ENCODE measurements at regions not wholly inside any gene's neighbourhood (a gene's known extent, or its start where the extent isn't known, plus 50 kb on each side); places are given as distances from the start of the nearest gene placed in this dataset.

DNA sequence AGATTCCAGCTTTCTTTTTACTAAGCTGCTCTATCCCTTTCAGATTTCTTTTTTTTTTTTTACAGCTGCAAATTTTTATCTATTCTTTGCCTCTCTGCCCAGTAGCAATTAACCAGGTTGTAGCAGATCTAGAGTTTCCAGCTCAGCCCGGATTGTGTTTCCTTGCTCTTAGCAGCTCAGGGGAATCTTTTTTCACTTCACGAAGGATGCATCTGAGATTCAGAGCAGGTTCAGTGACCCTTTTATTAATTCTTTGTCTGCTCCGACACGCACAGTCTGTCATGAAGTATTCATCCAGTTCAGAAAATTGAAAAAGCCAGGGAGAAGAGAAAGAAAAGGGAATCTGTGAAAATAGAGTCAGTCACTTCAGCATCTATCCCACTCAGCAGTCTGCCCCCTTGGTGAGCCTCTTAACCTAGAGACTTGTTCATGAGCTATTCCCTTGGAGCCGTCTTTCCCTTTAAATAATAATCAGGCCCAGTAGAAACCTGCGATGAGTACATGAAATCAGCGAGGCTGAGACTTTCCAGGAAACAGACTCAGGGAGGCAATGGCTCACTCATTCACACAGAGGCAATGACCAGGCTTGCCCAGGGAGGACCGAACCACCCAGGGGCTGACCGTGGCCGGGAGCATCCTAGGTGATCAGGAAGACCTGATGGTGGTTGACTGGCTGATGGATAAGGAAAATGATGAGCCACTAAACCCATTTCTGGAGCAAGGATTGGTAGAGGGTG is 103.4 kb upstream of the ITGA6 start:
- H2AFZ ChIP-seq (ENCODE audit: low read depth, low read length) = no peak overlapping the region
- H3K4me1 ChIP-seq (ENCODE audit: insufficient read depth, low read length) = peaks cover 16% of the 10 kb centered on the region
- H3K4me3 ChIP-seq (ENCODE audit: low read length) = no peak overlapping the region
- H3K36me3 ChIP-seq (ENCODE audit: insufficient read depth, low read length) = no peaks in the 10 kb centered on the region
- H3K9me3 ChIP-seq (ENCODE audit: low read length) = no peaks in the 10 kb centered on the region
- no peaks in the 10 kb centered on the region for H3K27me3 ChIP-seq (ENCODE audit: insufficient read depth, low read length)

GRCh38 chr2:172326211-172326509 is 101.2 kb upstream of the ITGA6 start:
- no peaks in the 10 kb centered on the region for H3K9me3 ChIP-seq (ENCODE audit: low read length)
- no peak overlapping the region for H2AFZ ChIP-seq (ENCODE audit: low read depth, low read length)
- no peak overlapping the region for H3K4me3 ChIP-seq (ENCODE audit: low read length)
- H3K36me3 ChIP-seq (ENCODE audit: insufficient read depth, low read length) = no peaks in the 10 kb centered on the region
- H3K4me1 ChIP-seq (ENCODE audit: insufficient read depth, low read length) = peaks cover 16% of the 10 kb centered on the region
- no peaks in the 10 kb centered on the region for H3K27me3 ChIP-seq (ENCODE audit: insufficient read depth, low read length)

DNA sequence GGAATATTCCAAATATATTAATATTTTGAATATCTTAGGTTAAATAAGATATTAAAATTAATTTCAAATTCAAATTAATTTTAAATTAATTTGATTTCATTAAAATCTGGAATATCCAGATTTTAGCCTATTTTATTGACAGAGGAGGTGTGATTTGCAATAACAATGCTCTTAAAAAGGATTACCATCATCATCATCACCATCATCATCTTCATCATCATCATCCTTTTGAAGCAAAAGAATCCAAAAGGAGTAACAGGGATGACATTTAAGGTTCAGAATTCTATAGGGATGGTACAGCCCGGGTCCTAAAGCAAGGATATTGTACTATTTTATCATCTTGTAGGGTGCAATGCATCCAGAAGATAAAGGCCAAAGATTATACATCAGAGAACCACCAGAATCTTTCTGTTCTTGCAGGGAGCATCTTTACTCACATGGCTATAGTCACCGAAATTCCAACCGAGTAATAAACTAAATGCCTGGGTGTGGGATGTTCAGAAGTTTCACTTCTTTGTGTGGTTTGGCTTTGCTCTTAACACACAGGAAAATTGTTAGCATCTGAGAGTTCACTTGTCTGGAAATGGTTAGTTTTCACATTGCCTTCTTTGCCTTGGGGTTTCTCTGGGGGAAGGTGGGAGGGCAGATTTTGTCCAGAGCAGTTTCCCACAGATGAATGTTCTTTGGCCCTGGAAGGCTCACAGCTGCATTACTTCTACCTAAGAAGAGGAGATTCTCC is 99.1 kb upstream of the ITGA6 start:
- no peaks in the 10 kb centered on the region for H3K36me3 ChIP-seq (ENCODE audit: insufficient read depth, low read length)
- peaks cover 18% of the 10 kb centered on the region for H3K4me1 ChIP-seq (ENCODE audit: insufficient read depth, low read length)
- H3K9me3 ChIP-seq (ENCODE audit: low read length) = no peaks in the 10 kb centered on the region
- H3K27me3 ChIP-seq (ENCODE audit: insufficient read depth, low read length) = no peaks in the 10 kb centered on the region
- H2AFZ ChIP-seq (ENCODE audit: low read depth, low read length) = no peak overlapping the region
- H3K4me3 ChIP-seq (ENCODE audit: low read length) = no peak overlapping the region

- no peak overlapping the region for H2AFZ ChIP-seq (ENCODE audit: low read depth, low read length)
- no peaks in the 10 kb centered on the region for H3K9me3 ChIP-seq (ENCODE audit: low read length)
- H3K4me3 ChIP-seq (ENCODE audit: low read length) = no peak overlapping the region
- peaks cover 10% of the 10 kb centered on the region for H3K4me1 ChIP-seq (ENCODE audit: insufficient read depth, low read length)
- no peaks in the 10 kb centered on the region for H3K27me3 ChIP-seq (ENCODE audit: insufficient read depth, low read length)
- H3K36me3 ChIP-seq (ENCODE audit: insufficient read depth, low read length) = no peaks in the 10 kb centered on the region
These were observed 98.0 kb upstream of the ITGA6 start for GRCh38 chr2:172329416-172329773.

- Histone ChIP-seq H2AFZ (ENCODE audit: low read depth, low read length) (no peak overlapping the region), H3K4me1 (ENCODE audit: insufficient read depth, low read length) (peaks cover 5% of the 10 kb centered on the region), H3K36me3 (ENCODE audit: insufficient read depth, low read length) (no peaks in the 10 kb centered on the region)
These were observed 97.4 kb upstream of the ITGA6 start for GRCh38 chr2:172329774-172330671.

GRCh38 chr2:172332507-172332906 is 94.9 kb upstream of the ITGA6 start:
- no peaks in the 10 kb centered on the region for H3K9me3 ChIP-seq (ENCODE audit: low read length)
- H3K27me3 ChIP-seq (ENCODE audit: insufficient read depth, low read length) = peaks cover 3% of the 10 kb centered on the region

More at GRCh38 chr2:172329774-172330671, 97.4 kb upstream of the ITGA6 start:
- no peak overlapping the region for H3K4me3 ChIP-seq (ENCODE audit: low read length)
- H3K9me3 ChIP-seq (ENCODE audit: low read length) = no peaks in the 10 kb centered on the region
- H3K27me3 ChIP-seq (ENCODE audit: insufficient read depth, low read length) = no peaks in the 10 kb centered on the region

DNA sequence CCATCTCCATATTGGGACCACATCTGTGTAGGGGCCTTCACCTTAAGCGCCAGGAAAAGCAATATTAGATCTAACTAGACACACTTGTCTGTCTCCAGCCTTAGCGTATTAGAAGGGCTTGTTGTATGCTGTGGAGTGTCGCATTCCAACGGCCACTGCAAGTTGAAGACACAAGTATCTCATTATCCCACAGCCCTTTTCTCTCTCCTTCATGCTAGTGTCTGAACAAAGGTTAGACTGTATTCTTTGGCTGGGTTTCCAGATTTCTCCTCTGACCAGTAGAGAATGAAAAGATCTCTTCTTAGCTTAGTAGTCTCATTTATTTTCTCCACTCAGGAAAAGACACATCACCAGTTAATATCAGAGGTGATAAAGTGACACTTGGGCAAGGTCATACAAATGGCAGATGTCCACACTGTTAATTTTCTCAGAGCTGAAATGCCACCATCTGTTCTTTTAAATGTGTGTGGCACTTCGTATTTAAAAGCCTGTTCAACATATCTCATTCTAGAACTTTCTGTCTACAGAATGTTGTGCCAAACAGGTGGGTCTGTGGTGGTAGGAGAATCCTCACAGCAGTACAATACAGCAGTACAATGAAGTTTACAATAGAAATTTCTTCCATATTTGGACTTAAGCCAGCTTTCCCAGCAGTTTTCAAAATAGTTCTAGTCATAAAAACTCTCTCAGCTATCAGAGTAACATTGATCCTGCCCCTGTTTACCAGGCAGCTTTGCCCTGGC is 94.0 kb upstream of the ITGA6 start:
- H3K4me1 ChIP-seq (ENCODE audit: insufficient read depth, low read length) = peaks cover 5% of the 10 kb centered on the region
- peaks cover 3% of the 10 kb centered on the region for H3K27me3 ChIP-seq (ENCODE audit: insufficient read depth, low read length)
- no peaks in the 10 kb centered on the region for H3K9me3 ChIP-seq (ENCODE audit: low read length)
- H3K4me3 ChIP-seq (ENCODE audit: low read length) = no peak overlapping the region
- no peaks in the 10 kb centered on the region for H3K36me3 ChIP-seq (ENCODE audit: insufficient read depth, low read length)
- no peak overlapping the region for H2AFZ ChIP-seq (ENCODE audit: low read depth, low read length)

More at GRCh38 chr2:172332507-172332906, 94.9 kb upstream of the ITGA6 start:
- no peak overlapping the region for H2AFZ ChIP-seq (ENCODE audit: low read depth, low read length)
- no peaks in the 10 kb centered on the region for H3K36me3 ChIP-seq (ENCODE audit: insufficient read depth, low read length)
- H3K4me3 ChIP-seq (ENCODE audit: low read length) = no peak overlapping the region
- H3K4me1 ChIP-seq (ENCODE audit: insufficient read depth, low read length) = peaks cover 5% of the 10 kb centered on the region

GRCh38 chr2:172333978-172334330 is 93.4 kb upstream of the ITGA6 start:
- Histone ChIP-seq H3K4me3 (ENCODE audit: low read length) (no peak overlapping the region), H3K36me3 (ENCODE audit: insufficient read depth, low read length) (no peaks in the 10 kb centered on the region), H3K9me3 (ENCODE audit: low read length) (no peaks in the 10 kb centered on the region), H2AFZ (ENCODE audit: low read depth, low read length) (no peak overlapping the region), H3K4me1 (ENCODE audit: insufficient read depth, low read length) (peaks cover 5% of the 10 kb centered on the region), H3K27me3 (ENCODE audit: insufficient read depth, low read length) (peaks cover 3% of the 10 kb centered on the region)

DNA sequence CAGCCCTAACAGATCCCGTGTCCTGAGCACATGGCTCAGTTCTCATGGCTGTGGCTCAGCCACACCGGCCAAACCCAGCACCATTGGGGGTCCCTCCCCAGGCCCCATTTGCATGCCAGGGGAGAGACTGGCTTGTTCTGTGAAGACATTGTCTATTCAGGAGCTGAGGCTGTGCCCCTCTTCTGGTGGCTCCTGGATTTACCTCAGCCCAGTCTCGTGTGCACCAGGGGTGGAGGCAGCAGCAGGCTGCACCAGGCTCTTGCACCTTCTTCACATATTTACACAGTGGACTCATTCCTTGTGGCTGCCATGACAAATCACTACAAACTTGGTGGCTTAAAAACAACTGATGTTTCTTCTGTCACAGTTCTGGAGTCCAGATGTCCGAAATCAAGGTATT is 92.4 kb upstream of the ITGA6 start:
- Histone ChIP-seq H3K27me3 (ENCODE audit: insufficient read depth, low read length) (peaks cover 3% of the 10 kb centered on the region), H3K9me3 (ENCODE audit: low read length) (no peaks in the 10 kb centered on the region)

DNA sequence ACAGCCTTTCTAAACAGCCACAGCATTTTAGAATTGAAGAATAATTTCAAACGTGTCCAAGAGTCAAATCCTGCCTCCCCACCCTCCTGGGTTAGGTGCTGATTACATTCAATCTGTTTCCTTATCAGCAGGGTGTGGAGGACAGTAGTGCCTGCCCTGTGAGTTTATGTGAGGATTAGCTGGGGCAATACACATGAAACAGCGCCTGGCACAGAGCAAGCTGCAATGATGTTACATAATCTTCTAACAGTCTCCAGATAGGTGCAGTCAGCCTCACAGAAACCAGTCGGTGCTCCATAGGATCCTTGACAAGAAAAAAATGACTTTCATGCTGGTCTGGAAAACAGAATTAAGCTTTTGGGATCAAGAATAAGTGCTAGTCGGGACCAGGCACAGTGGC is 91.7 kb upstream of the ITGA6 start:
- H3K4me1 ChIP-seq (ENCODE audit: insufficient read depth, low read length) = peaks cover 19% of the 10 kb centered on the region
- H3K36me3 ChIP-seq (ENCODE audit: insufficient read depth, low read length) = no peaks in the 10 kb centered on the region
- peaks cover 3% of the 10 kb centered on the region for H3K27me3 ChIP-seq (ENCODE audit: insufficient read depth, low read length)
- no peak overlapping the region for H3K4me3 ChIP-seq (ENCODE audit: low read length)
- H3K9me3 ChIP-seq (ENCODE audit: low read length) = no peaks in the 10 kb centered on the region
- H2AFZ ChIP-seq (ENCODE audit: low read depth, low read length) = no peak overlapping the region

More for the DNA sequence above, 92.4 kb upstream of the ITGA6 start:
- no peaks in the 10 kb centered on the region for H3K36me3 ChIP-seq (ENCODE audit: insufficient read depth, low read length)
- H3K4me3 ChIP-seq (ENCODE audit: low read length) = no peak overlapping the region
- H2AFZ ChIP-seq (ENCODE audit: low read depth, low read length) = no peak overlapping the region
- peaks cover 14% of the 10 kb centered on the region for H3K4me1 ChIP-seq (ENCODE audit: insufficient read depth, low read length)

- Histone ChIP-seq H3K36me3 (ENCODE audit: insufficient read depth, low read length) (no peaks in the 10 kb centered on the region), H3K9me3 (ENCODE audit: low read length) (no peaks in the 10 kb centered on the region), H2AFZ (ENCODE audit: low read depth, low read length) (no peak overlapping the region), H3K4me3 (ENCODE audit: low read length) (no peak overlapping the region), H3K4me1 (ENCODE audit: insufficient read depth, low read length) (peaks cover 19% of the 10 kb centered on the region), H3K27me3 (ENCODE audit: insufficient read depth, low read length) (peaks cover 3% of the 10 kb centered on the region)
These were observed 90.7 kb upstream of the ITGA6 start for GRCh38 chr2:172336681-172337080.

GRCh38 chr2:172339371-172340010 is 87.9 kb upstream of the ITGA6 start:
- Histone ChIP-seq H3K4me1 (ENCODE audit: insufficient read depth, low read length) (peaks cover 14% of the 10 kb centered on the region), H3K36me3 (ENCODE audit: insufficient read depth, low read length) (no peaks in the 10 kb centered on the region), H3K9me3 (ENCODE audit: low read length) (peaks cover 3% of the 10 kb centered on the region), H3K27me3 (ENCODE audit: insufficient read depth, low read length) (peaks cover 3% of the 10 kb centered on the region), H3K4me3 (ENCODE audit: low read length) (no peak overlapping the region), H2AFZ (ENCODE audit: low read depth, low read length) (no peak overlapping the region)
